Ramos (cell line): ENCODE measurements at regions not wholly inside any gene's neighbourhood (a gene's known extent, or its start where the extent isn't known, plus 50 kb on each side); places are given as distances from the start of the nearest gene placed in this dataset.
"Not testable (repeated sequence)": the region's sequence is repeated elsewhere in the genome, so short reads cannot be mapped to it uniquely, and the experiment has no call there.

ENCODE experiments used
- in situ Hi-C: fragments of 300-500 bp; cut with MboI; formaldehyde crosslinking; loops from one replicate; pipeline ENCODE4 v1.14.3; 2022; ENCODE audit warnings: low sequenced_read_pairs; ENCODE audit not compliant: unreplicated experiment

DNA sequence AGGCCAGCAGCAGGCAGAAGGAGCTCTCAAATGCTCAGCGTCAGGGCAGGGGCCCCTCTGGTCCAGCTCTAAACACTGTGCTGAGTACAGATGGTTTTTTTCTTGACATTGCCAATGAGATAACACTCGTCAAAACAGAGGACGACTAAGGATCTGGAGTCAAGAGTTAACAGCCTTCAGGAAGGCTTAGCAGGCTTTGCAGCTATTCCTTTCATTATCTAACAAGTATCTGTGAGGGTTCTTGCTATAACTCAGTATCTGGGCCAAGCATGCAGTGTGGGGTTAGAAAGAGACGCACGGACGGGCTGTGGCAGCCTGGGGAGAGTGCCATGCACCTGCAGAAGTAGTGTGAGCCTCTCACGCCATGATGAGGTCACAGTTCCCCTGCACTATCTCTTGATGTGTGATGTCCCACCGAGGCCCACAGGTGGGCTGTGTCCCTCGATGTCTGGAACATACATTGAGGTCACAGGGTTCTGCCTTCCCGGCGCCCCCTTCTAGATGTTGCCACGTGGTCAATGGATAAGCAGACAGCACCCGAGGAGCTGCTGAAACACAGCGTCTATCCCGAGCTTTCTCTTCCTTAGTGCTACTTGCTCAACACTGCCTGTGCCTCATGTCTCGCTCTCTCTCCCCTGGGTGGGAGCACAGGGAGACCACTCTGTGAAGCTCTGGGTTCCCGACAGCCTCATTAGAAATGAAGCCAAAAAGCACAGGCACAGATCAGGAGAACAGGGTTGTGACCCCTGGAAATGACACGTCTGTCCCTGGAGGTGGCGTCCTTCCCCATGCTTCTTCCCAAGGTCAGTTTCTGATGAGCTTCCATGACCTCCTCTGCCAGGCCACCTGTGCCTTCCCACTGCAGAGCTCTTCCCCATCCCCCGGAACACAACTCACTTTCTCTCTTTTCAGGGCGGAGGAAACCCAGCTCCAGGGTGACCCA, 85.5 kb upstream of the RPS6KA2 start:
- in situ Hi-C loops, result no loop called here

DNA sequence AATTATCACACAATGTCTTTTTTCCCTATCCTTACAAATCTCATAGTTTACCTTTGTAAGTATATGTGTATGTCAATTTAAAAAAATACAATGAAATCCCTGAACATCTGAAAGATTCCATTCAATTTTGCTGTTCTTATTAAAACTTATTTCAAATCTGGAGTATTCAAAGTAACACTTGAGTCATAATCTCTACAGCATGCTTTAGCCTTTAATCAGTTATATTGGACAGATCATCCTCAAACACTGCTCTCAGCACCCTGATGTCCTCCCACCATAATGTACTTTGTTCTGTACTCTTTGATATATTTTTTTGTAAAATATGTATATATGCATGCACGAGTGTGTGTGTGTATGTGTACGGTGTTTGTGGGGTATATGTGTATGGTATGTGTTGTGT, 83.0 kb upstream of the RPS6KA2 start:
- in situ Hi-C loops, result no loop called here

DNA sequence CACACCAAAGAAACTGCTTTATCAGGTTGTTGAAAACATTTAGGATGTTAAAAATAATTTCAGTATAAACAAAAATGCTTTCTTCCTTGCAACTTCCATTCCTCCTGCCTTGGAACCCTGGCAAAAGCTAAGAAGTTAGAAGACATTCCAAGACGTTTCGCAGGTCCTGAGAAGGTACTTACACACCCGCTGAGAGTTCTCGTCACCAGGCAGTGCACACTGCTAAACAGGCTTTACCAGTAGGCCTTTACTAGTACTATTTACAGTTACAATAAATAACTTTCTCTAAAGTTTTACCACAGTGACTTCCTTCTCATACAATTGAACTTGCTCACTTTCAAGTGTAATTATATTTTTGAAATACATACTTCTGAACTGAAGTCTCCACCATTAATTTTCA, 81.4 kb upstream of the RPS6KA2 start:
- in situ Hi-C loops, result no loop called here

DNA sequence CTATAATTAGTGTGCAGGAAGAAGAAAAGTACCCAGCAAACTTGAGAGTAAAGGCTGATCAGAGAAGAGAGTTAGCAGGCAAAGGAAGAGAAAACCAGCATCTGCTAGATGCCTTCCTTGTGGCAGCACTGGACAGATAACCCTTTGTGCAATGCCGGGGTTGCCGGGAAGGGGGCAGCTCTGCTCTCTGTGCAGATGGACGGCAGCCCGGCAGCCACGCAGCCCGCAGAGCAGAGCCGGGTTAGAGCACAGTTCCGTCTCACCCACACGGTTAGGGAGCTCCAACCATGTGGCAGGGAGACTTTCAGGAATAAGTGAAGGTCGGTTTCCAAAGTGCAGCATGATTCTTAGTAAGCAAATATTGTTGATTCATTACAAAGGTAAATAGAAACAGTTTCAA, 80.0 kb upstream of the RPS6KA2 start:
- in situ Hi-C loops, result no loop called here

DNA sequence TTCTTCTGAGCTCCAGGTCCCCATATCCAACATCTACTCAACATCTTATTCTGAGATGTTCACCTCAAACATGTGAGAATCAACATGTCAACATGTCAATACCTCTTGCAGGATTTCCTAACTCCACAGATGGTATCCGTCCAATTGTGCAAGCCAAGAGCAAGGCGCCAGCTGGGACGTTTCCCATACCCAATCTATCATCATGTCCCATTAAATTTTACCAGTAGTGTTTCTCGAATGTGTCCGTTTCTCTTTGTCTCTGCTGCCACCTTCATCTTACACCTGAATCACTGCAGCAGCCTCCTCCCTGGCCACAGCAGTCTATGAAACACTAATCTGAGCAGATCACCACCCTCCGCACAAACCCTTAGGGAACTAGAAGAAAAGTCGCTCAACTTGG, 78.0 kb upstream of the RPS6KA2 start:
- in situ Hi-C loops, result no loop called here

DNA sequence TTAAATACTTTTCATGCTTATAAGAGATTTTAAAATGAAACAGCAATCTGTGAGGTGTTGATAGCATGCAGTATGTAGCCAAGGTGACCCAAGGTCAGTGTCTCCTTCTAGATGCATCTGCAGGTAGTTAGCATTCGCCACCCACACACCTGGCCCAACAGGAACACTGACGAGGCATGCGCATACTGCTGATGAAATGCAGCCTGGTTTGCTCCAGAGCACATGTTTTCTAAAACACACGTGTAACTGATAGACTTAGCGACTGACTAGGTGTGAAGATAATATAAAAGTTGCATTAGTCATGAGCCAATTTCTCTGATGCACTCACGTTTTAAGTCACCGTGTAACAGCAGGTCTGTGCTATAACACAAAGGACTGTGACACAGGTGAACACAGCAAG, 77.1 kb upstream of the RPS6KA2 start:
- in situ Hi-C loops, result no loop called here

DNA sequence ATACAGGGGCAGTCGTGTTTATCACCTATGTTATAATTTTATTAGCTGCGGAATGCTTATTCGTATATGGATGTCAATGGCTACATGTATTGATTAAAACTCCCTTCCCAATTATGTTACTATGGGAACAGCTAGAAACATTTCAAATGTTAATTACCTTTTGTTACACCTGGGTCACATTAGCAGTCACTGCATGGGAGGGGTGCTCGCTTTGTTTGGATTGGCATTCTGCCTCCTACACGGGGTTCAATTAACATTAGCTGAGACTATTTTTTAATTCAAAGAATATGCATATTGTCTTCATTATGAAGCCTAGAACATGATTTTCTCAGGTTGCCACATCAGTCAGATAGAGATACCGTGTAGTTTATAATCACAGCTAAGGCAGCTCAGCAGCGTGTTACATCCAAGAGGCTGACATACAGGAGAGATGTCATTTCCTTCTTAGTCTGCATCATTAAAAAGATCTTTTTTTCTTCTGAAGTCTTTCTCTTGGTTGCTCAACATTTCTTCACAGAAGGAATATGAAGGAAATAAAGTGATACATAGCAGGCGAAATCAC, 76.2 kb upstream of the RPS6KA2 start:
- in situ Hi-C loops, result no loop called here

DNA sequence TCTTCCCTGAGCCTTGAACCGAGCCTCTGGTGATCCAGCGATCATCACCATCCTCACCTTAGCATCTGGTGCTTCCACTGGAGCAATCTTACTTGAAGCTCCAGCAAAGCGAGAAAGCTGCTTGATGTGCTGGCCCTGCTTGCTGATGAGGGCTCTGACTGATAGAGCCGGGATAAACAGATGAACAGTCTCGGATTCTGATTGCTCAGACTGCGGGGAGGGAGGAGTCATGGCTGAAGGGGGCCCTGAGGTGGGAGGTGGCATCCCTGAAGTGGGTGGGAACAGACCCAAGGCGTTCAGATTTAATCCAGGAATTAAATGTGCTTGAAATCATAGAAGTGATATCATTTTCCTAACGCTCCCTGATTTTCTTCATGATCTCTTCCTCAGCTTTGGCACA, 74.4 kb upstream of the RPS6KA2 start:
- in situ Hi-C loops, result not testable (repeated sequence)

DNA sequence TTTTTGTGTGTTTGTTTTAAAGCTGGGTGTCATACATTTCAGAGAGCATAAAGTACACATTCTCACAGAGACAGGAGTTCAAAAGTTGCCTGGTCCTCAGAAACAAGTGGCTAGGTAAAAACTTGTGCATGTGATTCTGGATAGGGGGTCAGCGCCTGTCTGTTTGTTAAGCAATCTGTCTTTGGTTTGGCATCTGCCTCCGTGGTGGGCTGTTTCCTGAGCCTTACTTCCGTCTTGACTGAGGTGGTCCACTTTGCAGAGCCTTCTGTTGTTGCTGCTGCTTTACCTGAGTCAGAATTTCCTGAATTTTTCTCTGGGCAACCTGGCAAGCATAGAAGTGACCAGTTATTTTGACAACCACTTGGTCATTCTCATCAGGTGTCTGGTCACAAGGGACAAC, 73.8 kb upstream of the RPS6KA2 start:
- in situ Hi-C loops, result not testable (repeated sequence)

DNA sequence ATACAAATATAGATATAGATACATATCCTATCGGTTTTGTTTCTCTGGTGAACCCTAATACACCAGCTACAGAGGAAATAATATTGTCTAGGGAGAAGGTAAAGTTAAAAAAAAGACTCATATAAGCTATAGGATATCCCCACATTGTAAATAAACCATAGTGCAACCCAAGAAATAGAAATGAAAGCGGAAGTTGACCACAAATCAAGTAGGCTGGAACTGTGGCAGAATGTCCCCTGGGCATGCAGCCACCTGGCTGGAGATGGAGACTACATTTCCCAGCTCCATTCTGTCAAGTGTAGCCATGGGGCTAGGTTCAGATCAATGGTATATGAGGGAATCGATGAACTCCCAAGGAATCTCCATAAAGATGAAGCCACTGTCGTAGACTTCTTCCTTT, 70.1 kb upstream of the RPS6KA2 start:
- in situ Hi-C loops, result no loop called here

DNA sequence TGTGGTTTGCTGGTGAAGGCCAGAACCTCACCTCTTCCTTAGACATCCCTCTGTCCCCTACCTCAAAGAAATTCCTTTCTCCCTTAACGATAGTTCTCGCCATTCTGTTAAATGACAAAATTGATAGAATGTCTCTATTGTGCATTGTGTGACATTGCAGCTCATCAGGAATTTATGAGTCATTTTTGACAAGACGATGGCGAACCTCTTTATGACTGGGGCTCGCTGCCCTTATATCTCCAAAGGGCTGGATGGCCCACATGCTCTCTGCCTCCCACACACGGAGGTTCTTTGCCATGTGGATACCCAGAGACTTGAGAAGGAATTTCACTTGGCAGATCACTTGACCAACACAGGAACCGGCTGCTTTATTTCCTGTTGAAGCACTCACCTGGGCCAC, 66.8 kb upstream of the RPS6KA2 start:
- in situ Hi-C loops, result no loop called here

DNA sequence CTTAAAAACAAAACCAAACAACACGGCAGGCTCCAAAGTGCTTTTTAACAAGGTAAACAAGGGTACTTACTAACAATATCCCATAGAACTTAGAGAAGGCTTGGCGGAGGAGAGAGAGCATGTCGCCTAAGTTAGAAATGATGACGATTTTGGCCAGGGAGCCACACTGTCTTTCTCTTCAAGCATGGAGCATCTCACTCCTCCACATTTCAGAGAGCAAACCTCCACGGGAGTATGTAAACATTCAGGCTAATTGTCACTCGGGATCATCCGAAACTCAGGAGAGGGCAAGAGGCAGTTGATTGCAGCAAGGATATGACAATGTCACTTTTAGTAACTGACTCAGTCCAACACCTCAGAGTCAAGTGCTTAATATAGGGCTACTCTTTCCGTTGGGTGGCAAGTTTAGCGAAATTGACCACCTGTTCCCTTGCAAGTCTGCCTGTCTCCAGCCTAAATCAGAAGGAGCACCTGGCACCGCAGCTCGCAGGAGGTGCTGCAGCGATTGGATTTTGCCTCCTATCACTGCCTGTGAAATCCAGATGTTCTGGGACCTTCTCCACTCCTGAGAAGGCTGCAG, 65.8 kb upstream of the RPS6KA2 start:
- in situ Hi-C loops, result no loop called here

DNA sequence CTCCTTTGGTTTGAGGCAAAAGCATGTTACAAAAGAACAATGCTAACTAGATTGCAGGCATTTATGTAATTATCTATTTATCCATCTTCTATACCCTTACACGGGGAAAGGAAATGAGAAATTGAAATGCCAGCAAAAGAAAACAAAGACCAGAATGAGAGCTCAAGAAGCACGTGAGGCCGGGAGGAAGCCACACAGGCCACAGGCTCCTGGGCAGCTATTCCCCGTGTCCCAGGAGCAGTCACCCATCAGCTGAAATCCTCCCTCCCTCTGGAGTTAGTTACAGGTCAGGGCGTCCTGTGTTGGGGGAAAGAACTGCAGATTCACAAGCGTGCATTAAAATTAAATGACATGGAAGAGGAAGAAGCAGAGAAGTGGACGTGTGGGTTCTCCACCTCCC, 64.7 kb upstream of the RPS6KA2 start:
- in situ Hi-C loops, result no loop called here

DNA sequence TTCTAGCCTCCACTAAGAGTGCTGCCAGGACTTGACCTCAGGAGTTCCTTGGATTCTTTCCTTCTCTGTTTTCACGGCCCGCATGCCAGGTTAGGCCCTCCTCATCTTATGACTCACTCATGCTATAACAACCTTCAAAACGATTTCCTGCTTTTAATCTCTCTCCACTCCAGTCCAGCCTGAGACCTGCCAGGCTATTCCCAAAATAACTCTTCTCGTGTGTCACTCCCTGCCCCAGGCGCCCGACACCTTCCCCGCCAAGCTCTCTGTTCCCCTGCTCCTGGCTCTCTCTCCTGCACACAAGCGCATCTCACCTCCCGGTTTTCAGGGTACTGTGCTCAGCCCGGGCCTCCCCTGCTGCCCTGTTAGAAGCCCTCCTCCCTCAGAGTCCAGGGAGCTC, 64.1 kb upstream of the RPS6KA2 start:
- in situ Hi-C loops, result no loop called here

DNA sequence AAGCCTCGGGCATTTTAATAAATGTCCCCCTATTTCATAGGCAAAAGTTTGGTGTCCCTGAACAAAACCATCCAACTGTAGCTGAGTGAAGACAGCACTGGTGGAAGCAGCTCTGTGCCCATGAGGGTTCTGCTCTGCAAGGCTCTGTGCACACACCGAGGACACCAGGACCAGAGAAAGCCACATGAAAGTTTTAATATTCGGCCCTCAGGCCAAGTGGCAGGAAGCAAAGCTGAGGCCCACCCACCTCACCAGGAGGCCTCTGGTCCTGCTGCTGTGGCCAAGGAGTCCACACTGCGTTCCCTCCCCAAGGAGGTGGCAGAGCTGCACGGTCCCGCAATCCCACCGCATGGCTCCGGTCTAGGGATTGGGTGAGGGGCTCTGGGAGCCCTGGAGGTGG, 62.6 kb upstream of the RPS6KA2 start:
- in situ Hi-C loops, result no loop called here

DNA sequence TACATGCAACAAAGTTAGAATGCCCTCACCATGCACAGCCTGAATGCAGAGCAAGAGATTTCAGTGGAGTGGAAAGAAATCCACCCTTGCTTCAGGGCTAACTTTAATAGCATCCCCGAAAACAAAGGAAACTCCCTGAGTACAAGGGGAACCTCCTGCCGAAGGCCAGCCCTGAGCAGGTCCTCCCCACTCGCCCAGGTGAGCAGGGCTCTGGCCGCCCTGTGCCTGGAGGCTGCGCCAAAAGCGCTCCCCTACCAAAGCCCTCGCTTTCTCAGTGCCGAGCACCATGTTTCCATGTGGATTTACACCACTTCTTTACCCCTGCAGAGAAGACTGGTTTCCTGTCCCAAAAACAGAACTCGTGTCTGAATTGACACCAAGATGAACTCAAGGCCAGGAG, 61.9 kb upstream of the RPS6KA2 start:
- in situ Hi-C loops, result no loop called here

DNA sequence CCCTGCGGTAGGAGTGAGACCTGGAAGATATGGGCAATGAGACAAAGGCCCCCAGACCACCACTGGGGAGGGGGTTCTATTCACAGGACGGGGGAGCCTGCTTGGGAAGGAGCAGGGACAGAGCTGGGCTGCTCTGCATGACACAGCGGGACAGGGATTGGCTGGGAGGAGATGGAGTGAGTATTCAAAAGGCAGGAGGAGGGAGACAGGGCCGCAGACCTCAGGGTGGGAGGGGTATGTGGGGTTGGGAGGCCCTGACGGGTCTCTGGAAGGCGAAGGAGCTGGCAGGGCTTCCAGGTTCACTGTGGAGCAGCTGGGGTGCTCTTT, 60.8 kb upstream of the RPS6KA2 start:
- in situ Hi-C loops, result no loop called here

DNA sequence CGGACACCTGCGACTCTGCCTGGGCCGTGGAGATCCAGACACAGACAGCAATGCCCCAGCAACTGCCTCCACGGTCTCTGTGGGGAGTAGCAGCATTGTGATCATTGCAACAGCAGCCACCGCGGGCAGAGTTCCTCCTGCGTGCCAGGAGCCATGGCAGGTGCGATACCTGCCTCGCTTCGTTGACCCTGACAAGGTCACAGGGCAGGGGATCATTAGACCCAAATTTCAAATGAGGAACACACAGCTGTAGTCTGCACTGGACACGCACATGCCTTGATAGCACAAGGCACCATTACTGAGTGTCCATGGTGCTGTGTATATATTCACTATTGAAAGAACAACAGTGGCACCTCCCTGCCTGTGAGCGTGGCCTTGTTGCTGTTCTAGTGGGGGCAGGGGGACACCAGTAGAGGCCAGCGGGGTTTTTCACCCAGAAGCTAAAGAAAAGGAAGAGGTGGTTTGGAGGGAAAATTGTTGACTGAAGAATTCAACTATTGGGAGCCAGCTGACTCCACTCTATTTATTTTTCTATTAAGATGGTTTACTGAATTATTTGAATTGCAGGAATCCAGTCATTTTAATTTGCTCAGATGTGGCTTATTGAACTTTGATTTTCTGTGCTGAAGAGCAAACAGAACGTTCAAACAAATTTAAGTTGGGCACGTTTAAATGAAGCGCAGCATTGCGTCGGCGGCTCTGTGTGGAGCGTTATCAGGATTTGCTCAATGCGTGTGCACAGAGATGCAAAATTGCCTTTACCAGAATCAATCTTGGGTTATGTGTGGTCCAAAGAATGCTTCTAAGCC, 60.2 kb upstream of the RPS6KA2 start:
- in situ Hi-C loops, result no loop called here

DNA sequence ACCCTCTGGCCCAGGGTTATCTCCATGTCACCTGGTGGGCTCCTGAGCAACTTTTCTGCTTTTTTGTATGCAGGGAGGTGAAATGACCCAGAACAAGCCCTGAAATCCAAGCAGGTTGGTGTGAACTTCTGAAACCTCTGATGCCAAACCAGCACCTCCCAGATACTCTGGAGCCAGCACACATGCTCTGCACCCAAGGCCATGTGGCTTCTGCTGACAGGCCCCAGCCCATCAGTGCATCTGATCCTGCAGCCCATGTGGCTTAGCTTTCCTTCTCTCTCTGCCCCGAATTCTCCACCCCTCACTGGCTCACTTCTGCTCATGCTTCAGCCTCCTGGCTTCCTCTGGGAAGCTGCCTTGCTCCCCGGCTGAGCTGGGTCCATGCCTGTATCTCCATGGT, 59.3 kb upstream of the RPS6KA2 start:
- in situ Hi-C loops, result no loop called here

DNA sequence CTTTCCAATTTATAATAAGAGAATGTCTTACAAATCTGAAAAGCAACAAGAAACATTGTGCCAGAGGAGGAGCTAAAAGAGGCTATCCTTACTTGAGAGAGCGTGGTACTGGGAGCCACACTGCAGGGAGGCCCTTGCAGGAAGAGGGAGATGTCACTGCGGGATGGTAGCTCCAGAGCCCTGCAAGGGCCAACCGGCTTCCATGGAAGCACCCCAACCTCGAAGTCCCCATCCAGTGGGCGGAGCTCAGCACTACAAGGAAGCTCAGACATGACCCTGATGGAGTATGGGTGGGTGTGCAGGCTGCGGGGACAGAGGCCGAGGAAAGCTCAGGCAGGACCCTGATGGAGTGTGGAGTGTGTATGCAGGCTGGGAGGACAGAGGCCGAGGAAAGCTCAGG, 57.8 kb upstream of the RPS6KA2 start:
- in situ Hi-C loops, result no loop called here

DNA sequence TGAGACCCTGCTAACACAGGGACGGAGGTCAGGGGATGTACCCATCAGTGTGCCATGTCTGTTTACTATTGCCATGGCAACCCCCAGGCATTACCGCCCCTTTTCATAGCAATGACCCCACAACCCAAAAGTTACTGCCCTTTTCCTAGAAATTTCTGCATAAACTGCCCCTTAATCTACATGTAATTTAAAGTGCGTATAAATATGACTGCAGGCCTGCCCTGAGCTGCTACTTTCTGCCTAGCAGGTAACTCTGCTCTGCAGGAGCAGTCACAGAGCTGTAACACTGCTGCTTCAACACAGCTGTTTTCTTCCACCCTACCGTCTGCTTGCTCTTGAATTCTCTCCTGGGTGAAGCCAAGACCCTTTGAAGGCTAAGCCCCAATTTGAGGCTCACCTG, 57.1 kb upstream of the RPS6KA2 start:
- in situ Hi-C loops, result no loop called here
